GM21619 (cell line): ENCODE measurements at regions not wholly inside any gene's neighbourhood (a gene's known extent, or its start where the extent isn't known, plus 50 kb on each side); places are given as distances from the start of the nearest gene placed in this dataset.
"Not testable (repeated sequence)": the region's sequence is repeated elsewhere in the genome, so short reads cannot be mapped to it uniquely, and the experiment has no call there.

ENCODE experiments used
- ATAC-seq: cut with Tn5 transposase; IDR thresholded peaks from one replicate; pipeline ENCODE4 v1.9.1; 2021; ENCODE audit not compliant: unreplicated experiment

DNA sequence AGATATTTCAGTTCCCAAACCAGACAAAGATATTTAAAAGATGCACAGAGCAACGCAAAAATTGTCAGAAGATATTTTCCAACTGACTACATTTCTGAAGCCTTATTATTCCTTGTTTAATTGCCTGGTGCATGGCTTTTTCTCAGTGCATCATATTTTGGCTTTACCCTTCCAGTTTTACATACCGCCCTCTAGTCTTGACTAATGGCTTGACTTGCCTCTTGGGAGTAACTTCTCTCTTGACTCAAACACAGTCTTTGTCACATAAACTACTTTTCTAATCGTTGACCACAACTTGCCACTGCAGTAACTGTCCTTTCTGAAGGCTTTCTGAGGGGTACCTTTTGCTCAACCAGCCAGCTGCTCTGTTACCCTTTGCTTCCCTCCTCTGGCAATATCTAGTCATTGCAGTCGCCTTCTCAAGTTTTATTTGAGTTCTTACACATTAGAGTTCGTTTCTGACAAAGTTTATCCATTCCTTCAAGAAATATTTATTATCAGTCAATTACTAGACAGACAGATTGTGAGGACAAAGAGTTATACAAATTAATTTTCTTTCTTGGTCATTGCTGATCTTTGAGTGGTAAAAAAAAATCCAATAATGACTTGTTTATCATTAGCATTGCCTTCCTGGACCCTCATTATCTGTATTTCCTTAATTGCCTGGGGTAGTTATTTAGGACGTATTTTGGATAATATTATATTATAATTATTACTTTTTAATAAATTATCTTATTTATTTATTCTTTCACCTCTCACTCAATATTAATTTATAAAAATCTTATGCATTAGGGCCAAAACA, 506.9 kb upstream of the PCDH10 start:
- ATAC-seq = peak; percentile 56

DNA sequence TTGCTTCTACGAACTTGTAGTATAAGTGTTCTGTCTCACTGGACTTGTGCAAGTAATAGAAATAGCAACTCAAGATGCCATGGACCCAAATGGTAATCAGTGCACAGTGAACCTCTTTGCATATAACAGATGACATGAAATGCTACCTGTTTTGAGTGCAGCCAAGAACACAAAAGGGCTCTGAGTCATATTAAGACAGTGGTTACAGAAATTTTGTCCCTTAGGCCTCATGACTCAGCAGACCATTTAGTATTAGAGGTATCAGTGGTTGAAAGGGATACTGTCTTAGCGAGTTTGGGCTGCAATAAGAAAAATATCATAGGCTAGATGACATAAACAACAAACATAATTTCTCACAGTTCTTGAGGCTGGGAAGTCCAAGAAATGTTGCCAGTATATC, 502.9 kb upstream of the PCDH10 start:
- peak; percentile 92 for ATAC-seq

DNA sequence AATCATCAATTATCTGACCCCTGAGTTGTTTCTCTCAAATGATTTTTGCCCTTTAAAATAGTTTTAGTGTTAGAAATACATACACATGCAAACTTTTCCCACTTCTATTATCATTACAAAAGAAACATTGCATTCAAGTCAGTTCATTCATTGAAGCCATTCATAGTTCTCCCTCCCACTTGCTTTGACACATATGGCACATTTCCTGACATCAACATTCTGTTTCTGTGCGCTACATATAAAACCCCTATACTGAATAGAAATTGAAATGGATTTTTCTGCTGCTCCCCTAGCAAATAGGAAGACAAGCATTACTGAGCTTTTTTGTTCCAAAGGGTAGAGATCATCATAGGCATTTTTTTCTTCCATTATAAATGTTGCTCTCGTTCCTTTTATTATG, 497.9 kb upstream of the PCDH10 start:
- no peak for ATAC-seq

DNA sequence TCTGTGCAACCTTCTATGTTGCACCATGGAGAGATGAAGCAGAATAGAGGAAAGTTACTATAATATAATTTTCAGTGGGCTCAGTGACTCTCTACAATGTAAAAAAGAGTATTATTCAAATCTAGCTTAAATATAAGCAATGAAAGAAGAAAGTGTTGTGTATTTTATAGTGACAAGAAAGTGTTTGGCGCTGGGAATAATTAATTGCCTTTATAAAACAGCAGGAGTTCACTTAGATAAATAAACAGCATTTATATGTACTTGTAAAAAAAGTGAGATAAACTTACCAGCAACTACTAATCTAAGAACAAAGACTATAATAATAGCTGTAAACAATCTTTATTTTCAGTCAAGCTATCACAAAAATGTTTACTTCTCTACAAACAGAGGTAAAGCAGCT, 488.9 kb upstream of the PCDH10 start:
- ATAC-seq = no peak

DNA sequence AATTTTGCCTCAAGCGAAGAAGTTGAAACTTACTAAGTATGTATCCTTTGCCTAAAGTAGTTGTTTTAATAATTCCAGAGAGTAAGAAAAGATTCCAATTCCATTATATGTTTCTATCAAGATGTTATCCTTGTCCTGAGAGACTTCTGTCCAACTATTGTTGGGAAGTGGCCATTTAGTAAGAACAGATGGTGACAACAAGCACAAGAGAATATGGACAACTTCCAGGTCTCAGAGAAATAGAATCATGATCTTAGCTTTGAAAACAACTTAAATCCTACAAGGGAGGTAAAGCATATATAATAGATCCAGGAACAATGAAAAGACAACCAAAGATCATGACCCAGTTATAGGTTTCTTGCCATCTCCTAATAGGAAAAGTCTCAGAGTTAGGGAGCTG, 486.6 kb upstream of the PCDH10 start:
- no peak for ATAC-seq

DNA sequence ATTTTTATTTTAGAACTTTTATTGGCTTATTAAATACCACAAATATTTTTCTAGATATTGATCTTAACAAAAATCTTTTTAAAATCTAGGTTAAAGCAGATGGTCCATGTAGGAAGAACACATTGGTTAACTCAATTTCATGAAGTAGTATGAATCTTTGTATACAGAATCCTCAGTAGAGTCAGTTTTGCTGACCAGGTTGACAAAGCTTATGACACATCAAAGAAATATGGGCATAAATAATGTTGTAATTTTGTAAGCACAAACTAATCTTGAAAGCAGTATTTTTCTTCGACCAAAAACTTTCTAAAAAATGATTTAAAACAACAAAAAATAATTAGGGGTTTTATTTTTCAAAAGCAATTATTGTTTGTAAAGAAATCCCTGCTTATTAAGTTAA, 479.3 kb upstream of the PCDH10 start:
- no peak for ATAC-seq

DNA sequence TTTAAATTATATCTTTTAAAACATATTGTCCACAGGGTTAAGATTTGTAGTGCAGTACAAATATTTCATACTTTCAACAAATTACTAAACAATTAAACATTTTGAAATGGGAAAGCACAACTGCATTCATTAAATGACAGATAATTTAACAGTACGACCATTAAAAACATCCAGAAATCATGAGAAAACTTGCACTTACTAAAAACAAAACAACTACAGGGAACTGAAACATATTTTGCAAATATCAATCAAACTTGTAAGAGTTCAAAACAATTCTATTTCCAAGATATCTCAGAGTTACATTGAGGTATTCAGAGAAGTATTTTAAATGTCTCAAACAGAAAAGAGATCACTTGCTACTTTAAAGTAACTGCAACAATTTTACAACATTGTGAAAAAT, 478.5 kb upstream of the PCDH10 start:
- ATAC-seq = no peak

DNA sequence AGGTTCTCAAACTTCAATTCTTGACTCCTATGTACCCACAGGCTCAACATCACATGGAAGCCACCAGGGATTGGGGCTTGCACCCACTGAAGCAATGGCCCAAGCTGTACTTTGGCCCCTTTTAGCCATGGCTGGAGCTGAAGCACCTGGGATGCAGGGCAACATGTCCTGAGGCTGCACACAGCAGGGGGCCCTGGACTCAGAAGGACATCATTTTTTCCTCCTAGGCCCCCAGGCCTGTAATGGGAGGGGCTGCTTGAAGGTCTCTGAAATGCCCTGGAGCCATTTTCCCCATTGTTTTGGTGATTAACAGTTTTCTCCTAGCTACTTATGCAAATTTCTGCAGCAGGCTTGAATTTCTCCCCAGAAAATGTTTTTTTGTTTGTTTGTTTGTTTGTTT, 465.1 kb upstream of the PCDH10 start:
- ATAC-seq = no peak

DNA sequence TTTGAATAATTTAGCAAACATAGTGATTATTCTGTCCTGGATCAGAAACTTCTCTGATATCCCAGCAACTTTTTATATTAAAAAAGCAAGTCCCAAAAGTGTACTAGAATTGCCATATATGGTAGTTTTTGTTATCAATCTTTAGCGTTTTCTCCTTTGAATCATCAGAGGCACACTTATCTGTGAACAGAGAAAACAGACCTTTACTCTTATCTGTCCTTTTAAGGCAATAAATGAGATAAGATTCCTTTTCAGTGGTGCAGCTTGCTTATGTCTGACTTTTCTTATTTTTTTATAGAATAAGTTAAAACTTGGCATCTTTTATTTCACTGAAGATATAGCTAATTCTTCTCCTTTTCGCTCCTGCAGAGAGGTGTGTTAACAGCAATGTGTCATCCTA, 458.1 kb upstream of the PCDH10 start:
- ATAC-seq = no peak

DNA sequence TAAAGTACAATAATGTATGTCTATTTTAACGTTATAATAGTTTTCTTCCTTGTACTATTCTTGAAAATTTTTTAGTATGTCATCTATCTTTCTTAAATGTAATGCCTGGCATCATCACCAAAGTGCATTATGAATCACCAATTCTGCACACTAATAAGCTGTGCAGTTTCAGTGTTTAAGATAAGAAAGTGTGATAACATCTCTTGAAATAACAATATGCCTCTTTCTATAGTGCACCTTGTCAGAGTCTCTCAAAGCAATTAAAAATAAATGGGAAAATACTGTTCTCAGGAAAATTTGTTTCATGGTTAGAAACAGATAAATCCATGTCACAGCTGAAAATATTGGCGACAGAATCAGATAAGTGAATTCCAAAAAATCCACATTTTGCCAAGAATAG, 457.4 kb upstream of the PCDH10 start:
- ATAC-seq = no peak

DNA sequence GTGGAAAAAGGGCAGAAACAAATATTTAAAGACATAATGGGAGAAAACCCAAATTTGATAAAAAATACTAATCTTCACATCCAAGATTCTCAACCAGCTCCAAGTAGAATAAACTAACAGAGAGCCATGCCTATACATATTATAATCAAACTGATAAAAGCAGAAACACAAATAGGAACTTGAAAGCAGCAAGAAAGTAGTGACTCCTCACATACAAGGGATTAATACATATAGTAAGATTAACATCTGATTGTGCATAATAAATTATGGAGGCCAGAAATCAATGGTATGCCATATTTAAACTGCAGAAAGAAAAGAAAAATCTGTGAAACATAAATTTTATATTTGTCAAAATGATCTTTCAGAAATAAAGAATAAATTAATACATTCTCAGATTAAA, 454.3 kb upstream of the PCDH10 start:
- ATAC-seq = no peak

DNA sequence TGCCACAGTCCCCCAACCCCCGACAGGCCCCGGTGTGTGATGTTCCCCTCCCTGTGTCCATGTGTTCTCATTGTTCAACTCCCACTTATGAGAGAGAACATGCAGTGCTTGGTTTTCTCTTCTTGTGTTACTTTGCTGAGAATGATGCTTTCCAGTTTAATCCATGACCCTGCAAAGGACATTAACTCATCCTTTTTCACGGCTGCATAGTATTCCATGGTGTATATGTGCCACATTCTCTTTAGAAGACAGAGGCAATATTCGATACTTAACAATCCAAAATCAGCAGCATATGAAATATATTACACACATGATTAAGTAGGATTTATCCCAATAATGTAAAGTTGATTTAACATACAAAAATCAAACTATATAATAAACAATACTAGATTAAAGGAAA, 451.6 kb upstream of the PCDH10 start:
- not testable (repeated sequence) for ATAC-seq

DNA sequence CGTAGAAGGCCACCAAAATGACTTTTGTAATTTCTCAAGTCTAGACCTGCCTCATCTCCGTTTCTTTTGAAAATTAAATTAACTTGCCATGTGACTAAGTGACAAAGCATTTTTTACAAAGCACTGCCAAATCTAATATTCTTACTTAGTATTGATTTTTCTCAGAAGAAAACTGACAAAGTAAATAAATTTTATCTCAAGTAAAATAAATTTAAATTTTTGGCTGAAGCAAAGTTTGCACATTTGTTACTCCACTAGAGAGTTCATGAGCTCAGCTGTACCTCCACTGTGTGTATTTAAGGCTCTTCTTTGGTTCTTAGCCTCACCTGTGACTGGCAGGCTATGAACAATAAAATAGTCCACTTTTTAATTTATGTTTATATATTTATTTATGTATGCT, 441.1 kb upstream of the PCDH10 start:
- no peak for ATAC-seq

DNA sequence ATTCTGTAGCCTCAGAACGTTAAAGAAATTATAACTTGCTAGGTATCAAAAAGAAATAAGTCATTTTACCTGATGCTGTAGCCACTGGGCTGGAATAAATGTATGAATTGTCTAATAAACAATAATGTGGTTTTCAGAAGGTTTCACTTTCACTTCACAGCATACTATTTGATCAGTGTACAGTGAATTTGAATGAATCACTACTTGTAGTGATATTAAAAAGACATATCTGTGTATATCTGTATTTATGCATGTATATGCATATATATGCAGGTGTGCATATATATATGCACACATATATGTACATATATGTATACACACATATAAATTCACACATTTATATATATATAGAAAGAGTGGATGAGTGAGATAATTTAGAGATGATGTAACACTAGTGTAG, 440.0 kb upstream of the PCDH10 start:
- ATAC-seq = no peak

DNA sequence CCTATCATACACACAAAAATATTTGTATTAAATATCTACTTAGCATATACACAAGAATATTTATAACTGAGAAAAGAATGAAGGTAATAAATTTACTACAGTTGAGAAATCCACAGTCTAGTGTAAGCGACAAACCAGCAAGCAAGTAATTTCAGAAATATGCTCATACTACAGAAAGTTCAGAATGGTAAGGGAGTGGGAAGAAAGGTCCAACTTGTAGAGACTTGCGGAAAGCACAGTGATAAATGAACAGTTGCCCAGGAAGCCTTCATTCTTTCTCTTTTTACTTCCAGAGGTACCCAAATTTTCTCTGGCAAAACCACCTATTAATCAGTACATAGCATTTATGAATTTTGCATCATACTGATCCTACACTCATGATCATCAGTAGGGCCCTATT, 438.1 kb upstream of the PCDH10 start:
- no peak for ATAC-seq

DNA sequence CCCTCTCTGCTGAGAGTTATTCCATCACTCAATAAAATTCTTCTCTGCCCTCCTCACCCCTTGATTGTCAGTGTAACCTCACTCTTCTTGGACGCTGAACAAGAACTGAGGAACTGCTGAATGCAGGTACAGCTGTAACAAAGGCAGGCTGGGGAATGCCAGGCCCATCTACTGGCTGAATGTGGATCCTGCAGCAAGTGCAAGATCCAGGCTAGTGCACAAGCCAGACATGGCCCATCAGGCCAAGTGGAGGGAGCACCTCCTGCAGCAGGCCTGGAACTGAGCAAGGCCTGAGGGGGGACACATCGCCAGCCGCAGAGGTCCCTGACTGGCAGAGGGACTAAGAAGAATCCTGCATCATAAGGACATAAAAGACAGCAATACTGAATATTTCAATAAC, 411.8 kb upstream of the PCDH10 start:
- ATAC-seq = no peak

DNA sequence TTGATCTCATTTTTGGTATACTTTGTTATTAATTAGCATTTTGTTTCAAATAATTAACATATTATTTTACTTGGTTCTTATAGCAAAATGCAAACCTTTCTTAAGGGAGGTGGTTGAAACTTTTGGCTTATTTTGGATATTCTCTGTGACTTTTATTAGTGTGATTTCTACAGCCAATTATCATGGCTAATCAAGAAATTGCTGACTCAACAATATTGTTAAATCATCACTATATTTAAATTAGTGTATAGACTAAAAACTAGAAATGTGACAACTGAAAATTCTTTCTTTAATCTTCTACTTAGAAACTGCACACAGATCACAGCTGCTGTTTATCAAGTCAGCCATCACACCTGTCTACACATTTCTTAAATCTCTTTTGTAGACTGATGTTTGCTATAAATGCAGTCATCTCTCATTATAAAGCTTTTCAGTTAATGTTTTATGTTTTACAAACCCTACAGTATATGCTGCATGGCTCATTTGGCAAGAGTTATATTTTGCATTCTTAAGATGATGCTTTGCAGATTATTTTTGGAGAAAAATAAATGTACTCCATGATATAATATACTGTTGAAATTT, 389.8 kb upstream of the PCDH10 start:
- no peak for ATAC-seq

DNA sequence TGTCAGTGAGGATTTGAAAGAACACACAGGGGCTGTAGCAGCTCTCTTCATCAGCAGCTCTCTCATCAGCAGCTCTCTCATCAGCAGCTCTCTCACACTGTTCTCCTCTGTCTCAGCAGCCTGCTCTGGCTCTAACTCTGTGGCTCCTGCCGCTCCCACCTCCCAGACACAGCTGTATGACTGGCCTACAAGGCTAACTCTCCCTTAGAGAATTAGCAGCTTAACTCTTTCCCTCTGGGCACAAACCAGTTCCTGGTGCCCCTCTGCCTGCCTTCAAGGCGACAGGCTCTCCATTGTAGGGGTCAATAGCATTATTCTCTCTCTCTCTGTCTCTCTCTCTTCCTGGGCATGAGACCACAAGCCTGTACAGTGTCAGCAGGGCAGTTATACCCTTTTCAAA, 385.6 kb upstream of the PCDH10 start:
- ATAC-seq = no peak

DNA sequence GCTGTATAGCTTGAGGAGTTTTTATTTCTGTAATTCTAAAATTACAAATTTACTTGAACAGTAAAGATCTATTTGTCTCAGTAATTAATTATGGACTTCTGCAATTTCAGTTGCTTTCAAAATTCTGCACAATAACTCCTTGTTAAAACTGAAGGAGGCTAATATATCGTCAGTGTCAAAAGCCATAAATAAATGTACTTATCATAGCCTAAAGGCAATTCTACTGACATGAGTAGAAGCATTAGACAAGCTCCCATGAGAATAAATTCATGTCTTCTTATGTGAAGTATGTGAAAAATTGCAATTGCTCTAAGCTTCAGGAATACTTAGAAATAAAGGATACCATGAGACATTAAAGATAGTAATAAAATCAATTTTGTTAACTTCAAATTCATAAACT, 381.2 kb upstream of the PCDH10 start:
- ATAC-seq = no peak

DNA sequence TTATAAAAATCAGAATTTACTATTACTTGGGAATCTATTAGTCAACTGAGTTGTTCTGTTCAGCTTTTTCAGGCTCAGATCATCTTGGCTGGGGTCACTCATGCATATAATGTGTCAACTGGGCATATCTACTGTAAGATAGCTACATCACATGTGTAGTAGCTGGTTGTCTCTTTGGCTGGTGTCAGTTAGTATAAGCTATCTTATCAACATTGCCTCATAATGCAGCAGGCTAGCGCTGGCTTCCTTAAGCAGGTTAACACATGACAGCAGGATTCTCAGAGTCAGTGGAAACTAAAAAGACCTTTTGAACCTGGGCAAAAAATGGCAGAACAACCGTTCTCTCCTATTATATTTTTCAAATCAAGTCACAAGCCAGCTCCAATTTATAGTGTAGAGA, 378.3 kb upstream of the PCDH10 start:
- no peak for ATAC-seq

DNA sequence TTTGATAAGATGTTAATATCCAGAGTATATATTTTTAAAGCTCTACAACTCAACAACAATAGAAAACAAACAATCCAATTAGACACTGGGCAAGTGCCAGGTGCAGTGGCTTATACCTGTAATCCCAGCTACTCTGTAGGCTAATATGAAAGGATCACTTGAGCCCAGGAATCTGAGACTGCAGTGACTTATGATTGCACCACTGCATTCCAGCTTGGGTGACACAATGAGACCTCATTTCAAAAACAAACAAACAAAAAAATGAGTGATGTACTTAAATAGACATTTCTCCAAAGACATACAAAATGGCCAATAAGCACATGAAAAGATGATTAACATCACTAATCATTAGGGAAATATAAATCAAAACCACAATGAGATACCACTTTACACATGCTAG, 356.8 kb upstream of the PCDH10 start:
- no peak for ATAC-seq

DNA sequence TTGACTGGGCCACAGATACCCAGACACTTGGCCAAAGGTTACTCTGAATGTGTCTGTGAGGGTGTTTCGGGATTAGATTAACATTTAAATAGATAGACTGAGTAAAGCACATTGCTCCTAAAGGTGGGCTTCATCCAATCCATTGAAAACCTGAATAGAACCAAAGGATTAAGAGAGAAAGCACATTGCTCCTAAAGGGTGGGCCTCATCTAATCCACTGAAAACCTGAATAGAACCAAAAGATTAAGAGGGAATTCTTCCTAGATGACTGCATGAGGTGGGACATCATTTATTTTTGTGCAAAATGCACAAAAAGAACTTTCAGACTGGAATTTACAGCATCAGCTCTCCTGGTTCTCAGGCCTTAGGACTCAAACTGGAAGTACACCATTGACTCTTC, 351.2 kb upstream of the PCDH10 start:
- no peak for ATAC-seq
